ENCODE measurements at regions not wholly inside any gene's neighbourhood (a gene's known extent, or its start where the extent isn't known, plus 50 kb on each side); places are given as distances from the start of the nearest gene placed in this dataset.

GRCh38 chr1:56072310-56072709, 507.1 kb downstream of the PLPP3 start:
- Histone ChIP-seq H3K27me3 (no peaks in the 10 kb centered on the region), H3K9me3 (peaks cover 0 to 4% (median 0%) of the 10 kb centered on the region in 4 donors), H3K4me1 (peaks cover 0 to 35% (median 0%) of the 10 kb centered on the region in 4 donors), H3K36me3 (no peaks in the 10 kb centered on the region), H3K4me3 (no peak overlapping the region), H3K27ac (peak overlapping the region in 3 of 4 donors; percentile 10 to 80 (median 72))
- WGBS, 2 donors = 79% methylated on average over 1 of the region's 1 CpG
- TF ChIP-seq EP300 (IDR thresholded peaks at IDR 0.05) (no peak), POLR2A (IDR thresholded peaks at IDR 0.05) (no peak), CTCF (IDR thresholded peaks at IDR 0.05) (no peak)
- DNase-seq (ENCODE audit: low spot score in 2 of 2) = no peak

DNA sequence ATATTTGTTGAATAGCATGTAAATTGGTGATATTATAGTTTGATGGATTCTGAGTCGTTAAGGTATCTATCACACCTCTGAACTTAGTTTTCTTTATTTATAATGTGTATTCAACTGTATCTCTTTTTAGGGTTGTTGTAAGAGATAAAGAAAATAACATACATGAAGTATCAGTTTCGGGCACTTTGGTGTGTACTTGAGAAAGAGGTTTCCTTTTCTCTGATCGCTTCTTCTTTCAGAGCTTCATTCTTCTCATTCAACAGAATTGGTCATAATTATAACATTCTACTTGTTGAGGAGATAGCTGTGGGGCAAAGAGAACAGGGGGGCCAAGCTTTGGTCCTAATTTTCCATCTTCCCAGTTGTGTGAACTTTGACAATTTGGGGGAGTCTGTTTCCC, 508.0 kb downstream of the PLPP3 start:
- Histone ChIP-seq H3K27ac (no peak overlapping the region), H3K36me3 (no peaks in the 10 kb centered on the region), H3K4me1 (peaks cover 0 to 41% (median 0%) of the 10 kb centered on the region in 4 donors), H3K4me3 (no peak overlapping the region), H3K9me3 (peaks cover 0 to 2% (median 0%) of the 10 kb centered on the region in 4 donors), H3K27me3 (no peaks in the 10 kb centered on the region)
- 94 to 98% methylated on average over 3 of the region's 3 CpGs for WGBS, 2 donors
- no peak for DNase-seq (ENCODE audit: low spot score in 2 of 2)
- TF ChIP-seq CTCF (IDR thresholded peaks at IDR 0.05) (no peak), POLR2A (IDR thresholded peaks at IDR 0.05) (no peak), EP300 (IDR thresholded peaks at IDR 0.05) (no peak)

DNA sequence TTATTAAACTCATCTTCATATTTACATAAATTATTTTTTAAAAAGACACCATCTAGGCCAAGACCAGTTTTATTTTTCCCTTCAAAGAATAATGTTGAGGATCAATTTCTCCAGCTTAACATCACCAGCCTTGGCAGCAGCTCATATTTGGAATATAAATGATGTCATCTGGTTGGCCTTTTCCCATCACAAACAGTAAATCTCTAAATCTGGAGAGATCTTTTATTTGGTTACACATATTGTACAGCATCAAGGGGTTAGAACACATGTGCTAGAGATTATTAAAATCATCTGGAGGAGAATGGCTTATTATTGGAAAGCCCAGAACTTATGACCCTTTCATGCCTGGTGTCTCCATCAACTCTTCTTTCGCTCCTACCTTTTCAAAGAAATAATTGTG, 508.8 kb downstream of the PLPP3 start:
- WGBS, 2 donors = 71 to 88% methylated on average over 1 of the region's 1 CpG
- no peaks in the 10 kb centered on the region for H3K27me3 ChIP-seq
- H3K4me1 ChIP-seq = peaks cover 0 to 48% (median 0%) of the 10 kb centered on the region in 4 donors

GRCh38 chr1:56069824-56070223, 509.5 kb downstream of the PLPP3 start:
- Histone ChIP-seq H3K9me3 (no peaks in the 10 kb centered on the region), H3K4me3 (no peak overlapping the region), H3K36me3 (no peaks in the 10 kb centered on the region), H3K27me3 (no peaks in the 10 kb centered on the region), H3K27ac (no peak overlapping the region), H3K4me1 (peaks cover 0 to 51% (median 0%) of the 10 kb centered on the region in 4 donors)
- no peak for TF ChIP-seq CTCF (IDR thresholded peaks at IDR 0.05)
- no peak for TF ChIP-seq POLR2A (IDR thresholded peaks at IDR 0.05)
- TF ChIP-seq EP300 (IDR thresholded peaks at IDR 0.05) = no peak
- 85 to 94% methylated on average over 1 of the region's 1 CpG for WGBS, 2 donors
- no peak for DNase-seq (ENCODE audit: low spot score in 2 of 2)

More for the DNA sequence above, 508.8 kb downstream of the PLPP3 start:
- H3K36me3 ChIP-seq = no peaks in the 10 kb centered on the region
- no peak overlapping the region for H3K27ac ChIP-seq
- no peak for DNase-seq (ENCODE audit: low spot score in 2 of 2)
- TF ChIP-seq POLR2A (IDR thresholded peaks at IDR 0.05) (no peak), CTCF (IDR thresholded peaks at IDR 0.05) (no peak), EP300 (IDR thresholded peaks at IDR 0.05) (peak in 1 of 2 donors; percentile 24)
- no peak overlapping the region for H3K4me3 ChIP-seq
- no peaks in the 10 kb centered on the region for H3K9me3 ChIP-seq

- no peaks in the 10 kb centered on the region for H3K27me3 ChIP-seq
- no peaks in the 10 kb centered on the region for H3K36me3 ChIP-seq
- TF ChIP-seq CTCF (IDR thresholded peaks at IDR 0.05) (no peak), POLR2A (IDR thresholded peaks at IDR 0.05) (no peak), EP300 (IDR thresholded peaks at IDR 0.05) (no peak)
- WGBS, 2 donors = 64 to 74% methylated on average over 1 of the region's 1 CpG
- DNase-seq (ENCODE audit: low spot score in 2 of 2) = no peak
- no peak overlapping the region for H3K27ac ChIP-seq
- no peak overlapping the region for H3K4me3 ChIP-seq
- peaks cover 0 to 43% (median 0%) of the 10 kb centered on the region in 4 donors for H3K4me1 ChIP-seq
- no peaks in the 10 kb centered on the region for H3K9me3 ChIP-seq
Measured at GRCh38 chr1:56068908-56069307, 510.5 kb downstream of the PLPP3 start.

All from tibial nerve (tissue), 4 donors.